ENCODE measurements at regions not wholly inside any gene's neighbourhood (a gene's known extent, or its start where the extent isn't known, plus 50 kb on each side); places are given as distances from the start of the nearest gene placed in this dataset.

DNA sequence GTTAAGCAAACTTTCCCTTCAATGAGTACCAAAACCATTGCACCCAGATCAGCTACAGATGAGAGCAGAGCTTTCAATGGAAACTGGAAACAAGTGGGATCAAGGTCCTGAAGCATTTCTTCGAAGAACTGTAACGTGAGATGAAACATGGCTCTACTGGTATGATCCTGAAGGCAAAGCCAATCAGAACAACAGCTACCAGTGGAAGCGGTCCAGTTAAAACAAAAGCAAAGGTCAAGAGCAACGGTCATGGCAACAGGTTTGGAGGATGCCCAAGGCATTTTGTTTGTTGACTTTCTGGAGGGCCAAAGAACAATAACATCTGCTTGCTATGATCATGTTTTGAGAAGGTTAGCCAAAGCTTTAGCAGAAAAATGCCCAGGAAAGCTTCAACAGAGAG is 137.9 kb upstream of the CPSF6 start:
- TF ChIP-seq, protein P1, sequence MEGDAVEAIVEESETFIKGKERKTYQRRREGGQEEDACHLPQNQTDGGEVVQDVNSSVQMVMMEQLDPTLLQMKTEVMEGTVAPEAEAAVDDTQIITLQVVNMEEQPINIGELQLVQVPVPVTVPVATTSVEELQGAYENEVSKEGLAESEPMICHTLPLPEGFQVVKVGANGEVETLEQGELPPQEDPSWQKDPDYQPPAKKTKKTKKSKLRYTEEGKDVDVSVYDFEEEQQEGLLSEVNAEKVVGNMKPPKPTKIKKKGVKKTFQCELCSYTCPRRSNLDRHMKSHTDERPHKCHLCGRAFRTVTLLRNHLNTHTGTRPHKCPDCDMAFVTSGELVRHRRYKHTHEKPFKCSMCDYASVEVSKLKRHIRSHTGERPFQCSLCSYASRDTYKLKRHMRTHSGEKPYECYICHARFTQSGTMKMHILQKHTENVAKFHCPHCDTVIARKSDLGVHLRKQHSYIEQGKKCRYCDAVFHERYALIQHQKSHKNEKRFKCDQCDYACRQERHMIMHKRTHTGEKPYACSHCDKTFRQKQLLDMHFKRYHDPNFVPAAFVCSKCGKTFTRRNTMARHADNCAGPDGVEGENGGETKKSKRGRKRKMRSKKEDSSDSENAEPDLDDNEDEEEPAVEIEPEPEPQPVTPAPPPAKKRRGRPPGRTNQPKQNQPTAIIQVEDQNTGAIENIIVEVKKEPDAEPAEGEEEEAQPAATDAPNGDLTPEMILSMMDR (IDR thresholded peaks at IDR 0.05), result no peak
- no peak for TF ChIP-seq POLR2A (IDR thresholded peaks at IDR 0.05)

Measured in lower leg skin (tissue), 3 donors.